IPS-20b (cell line): ENCODE measurements at regions not wholly inside any gene's neighbourhood (a gene's known extent, or its start where the extent isn't known, plus 50 kb on each side); places are given as distances from the start of the nearest gene placed in this dataset.

ENCODE experiments used
- H3K27ac ChIP-seq: one replicate; pipeline ENCODE4 v1.5.1; 2013; ENCODE audit warnings: low read length
- H3K27me3 ChIP-seq: 2 replicates; pipeline ENCODE4 v1.6.1; 2013; ENCODE audit warnings: mild to moderate bottlenecking, low read length, inconsistent platforms; ENCODE audit not compliant: insufficient read depth
- H3K36me3 ChIP-seq: 2 replicates; pipeline ENCODE4 v1.6.1; 2013; ENCODE audit warnings: low read depth, mild to moderate bottlenecking, inconsistent platforms, low read length, moderate library complexity; ENCODE audit not compliant: insufficient read depth
- H3K4me1 ChIP-seq: 2 replicates; pipeline ENCODE4 v1.6.1; 2013; ENCODE audit warnings: mild to moderate bottlenecking, control low read depth, inconsistent platforms, low read length, moderate library complexity; ENCODE audit not compliant: insufficient read depth
- H3K4me3 ChIP-seq: 2 replicates; pipeline ENCODE4 v1.5.1; 2013; ENCODE audit warnings: mild to moderate bottlenecking, low read length, inconsistent platforms
- H3K9ac ChIP-seq: 2 replicates; pipeline ENCODE4 v1.6.1; 2013; ENCODE audit warnings: low read depth, mild to moderate bottlenecking, inconsistent platforms, low read length, moderate library complexity
- H3K9me3 ChIP-seq: 2 replicates; pipeline ENCODE4 v1.6.1; 2013; ENCODE audit warnings: mild to moderate bottlenecking, low read depth, low read length, inconsistent platforms; ENCODE audit not compliant: insufficient read depth

- Histone ChIP-seq H3K9me3 (no peaks in the 10 kb centered on the region; the same call in 1 of the 2 replicates), H3K4me3 (no peak overlapping the region), H3K27ac (no peak overlapping the region), H3K36me3 (no peaks in the 10 kb centered on the region), H3K27me3 (no peaks in the 10 kb centered on the region), H3K4me1 (no peaks in the 10 kb centered on the region), H3K9ac (no peak overlapping the region)
Measured at GRCh38 chr4:25474690-25475089, 97.6 kb downstream of the ANAPC4 start.

- no peaks in the 10 kb centered on the region; the same call in 1 of the 2 replicates for H3K9me3 ChIP-seq
- peaks cover 11% of the 10 kb centered on the region; the same call in 1 of the 2 replicates for H3K27me3 ChIP-seq
- no peaks in the 10 kb centered on the region for H3K36me3 ChIP-seq
- H3K4me1 ChIP-seq, result peaks cover 17% of the 10 kb centered on the region
- H3K4me3 ChIP-seq, result no peak overlapping the region
- H3K27ac ChIP-seq, result no peak overlapping the region
- H3K9ac ChIP-seq, result no peak overlapping the region
Measured at GRCh38 chr4:25477221-25477620, 100.2 kb downstream of the ANAPC4 start.

- H3K27me3 ChIP-seq, result peaks cover 11% of the 10 kb centered on the region; the same call in 1 of the 2 replicates
- H3K9me3 ChIP-seq, result no peaks in the 10 kb centered on the region; the same call in 1 of the 2 replicates
- H3K4me1 ChIP-seq, result peaks cover 45% of the 10 kb centered on the region
- H3K27ac ChIP-seq, result no peak overlapping the region
- no peaks in the 10 kb centered on the region for H3K36me3 ChIP-seq
- peak overlapping the region; percentile 47; the same call in 1 of the 2 replicates for H3K4me3 ChIP-seq
- H3K9ac ChIP-seq, result no peak overlapping the region
Measured at GRCh38 chr4:25481648-25482047, 104.6 kb downstream of the ANAPC4 start.

- H3K27me3 ChIP-seq, result peaks cover 11% of the 10 kb centered on the region; the same call in 1 of the 2 replicates
- H3K27ac ChIP-seq, result no peak overlapping the region
- H3K9ac ChIP-seq, result no peak overlapping the region
- no peaks in the 10 kb centered on the region for H3K36me3 ChIP-seq
- no peak overlapping the region for H3K4me3 ChIP-seq
- H3K9me3 ChIP-seq, result 0 out of 2 replicates have a peak, but pooled peaks cover 7% of the 10 kb centered on the region
- peaks cover 50% of the 10 kb centered on the region for H3K4me1 ChIP-seq
Measured at GRCh38 chr4:25484243-25484721, 107.2 kb downstream of the ANAPC4 start.

GRCh38 chr4:25485104-25485503 is 108.0 kb downstream of the ANAPC4 start:
- Histone ChIP-seq H3K36me3 (no peaks in the 10 kb centered on the region), H3K4me3 (no peak overlapping the region), H3K4me1 (peaks cover 50% of the 10 kb centered on the region), H3K9me3 (0 out of 2 replicates have a peak, but pooled peaks cover 7% of the 10 kb centered on the region), H3K27me3 (peaks cover 11% of the 10 kb centered on the region; the same call in 1 of the 2 replicates), H3K9ac (no peak overlapping the region), H3K27ac (no peak overlapping the region)

- Histone ChIP-seq H3K36me3 (no peaks in the 10 kb centered on the region), H3K27me3 (peaks cover under 1% of the 10 kb centered on the region; the same call in 1 of the 2 replicates), H3K9me3 (0 out of 2 replicates have a peak, but pooled peaks cover 7% of the 10 kb centered on the region), H3K4me3 (peak overlapping the region; percentile 17; the same call in 1 of the 2 replicates), H3K4me1 (peaks cover 42% of the 10 kb centered on the region), H3K9ac (no peak overlapping the region), H3K27ac (no peak overlapping the region)
Measured at GRCh38 chr4:25486171-25486570, 109.1 kb downstream of the ANAPC4 start.

GRCh38 chr4:25487155-25487554 is 110.1 kb downstream of the ANAPC4 start:
- Histone ChIP-seq H3K4me1 (peaks cover 34% of the 10 kb centered on the region), H3K36me3 (no peaks in the 10 kb centered on the region), H3K9ac (no peak overlapping the region), H3K27me3 (no peaks in the 10 kb centered on the region), H3K4me3 (no peak overlapping the region), H3K27ac (no peak overlapping the region), H3K9me3 (0 out of 2 replicates have a peak, but pooled peaks cover 7% of the 10 kb centered on the region)

- Histone ChIP-seq H3K4me1 (peaks cover 24% of the 10 kb centered on the region), H3K9me3 (0 out of 2 replicates have a peak, but pooled peaks cover 7% of the 10 kb centered on the region), H3K36me3 (no peaks in the 10 kb centered on the region), H3K27ac (no peak overlapping the region), H3K27me3 (no peaks in the 10 kb centered on the region), H3K4me3 (no peak overlapping the region), H3K9ac (no peak overlapping the region)
Measured at GRCh38 chr4:25489253-25489797, 112.3 kb downstream of the ANAPC4 start.

GRCh38 chr4:25493466-25493865 is 116.4 kb downstream of the ANAPC4 start:
- Histone ChIP-seq H3K4me1 (no peaks in the 10 kb centered on the region), H3K4me3 (no peak overlapping the region), H3K27me3 (no peaks in the 10 kb centered on the region), H3K9me3 (no peaks in the 10 kb centered on the region), H3K36me3 (no peaks in the 10 kb centered on the region), H3K9ac (no peak overlapping the region), H3K27ac (no peak overlapping the region)

- Histone ChIP-seq H3K4me1 (no peaks in the 10 kb centered on the region), H3K36me3 (no peaks in the 10 kb centered on the region), H3K9ac (no peak overlapping the region), H3K9me3 (no peaks in the 10 kb centered on the region), H3K27me3 (no peaks in the 10 kb centered on the region), H3K27ac (no peak overlapping the region), H3K4me3 (no peak overlapping the region)
Measured at GRCh38 chr4:25494166-25494565, 117.1 kb downstream of the ANAPC4 start.

- no peak overlapping the region for H3K4me3 ChIP-seq
Measured at GRCh38 chr4:25500626-25501316, 123.7 kb downstream of the ANAPC4 start.

GRCh38 chr4:25502115-25502514 is 125.1 kb downstream of the ANAPC4 start:
- no peak overlapping the region for H3K27ac ChIP-seq
- H3K4me1 ChIP-seq, result no peaks in the 10 kb centered on the region
- no peak overlapping the region for H3K9ac ChIP-seq
- no peaks in the 10 kb centered on the region for H3K27me3 ChIP-seq
- no peaks in the 10 kb centered on the region for H3K36me3 ChIP-seq
- H3K4me3 ChIP-seq, result no peak overlapping the region
- H3K9me3 ChIP-seq, result no peaks in the 10 kb centered on the region

More at GRCh38 chr4:25500626-25501316, 123.7 kb downstream of the ANAPC4 start:
- Histone ChIP-seq H3K27me3 (no peaks in the 10 kb centered on the region), H3K4me1 (no peaks in the 10 kb centered on the region), H3K27ac (no peak overlapping the region), H3K9ac (no peak overlapping the region), H3K36me3 (no peaks in the 10 kb centered on the region), H3K9me3 (no peaks in the 10 kb centered on the region)
